GM18873 (cell line): ENCODE measurements at regions not wholly inside any gene's neighbourhood (a gene's known extent, or its start where the extent isn't known, plus 50 kb on each side); places are given as distances from the start of the nearest gene placed in this dataset.

Source experiments
- ATAC-seq: cut with Tn5 transposase; IDR thresholded peaks from one replicate; pipeline ENCODE4 v1.9.1; 2021; ENCODE audit warnings: mild to moderate bottlenecking, moderate library complexity, moderate number of reproducible peaks; ENCODE audit not compliant: unreplicated experiment, low FRiP score

DNA sequence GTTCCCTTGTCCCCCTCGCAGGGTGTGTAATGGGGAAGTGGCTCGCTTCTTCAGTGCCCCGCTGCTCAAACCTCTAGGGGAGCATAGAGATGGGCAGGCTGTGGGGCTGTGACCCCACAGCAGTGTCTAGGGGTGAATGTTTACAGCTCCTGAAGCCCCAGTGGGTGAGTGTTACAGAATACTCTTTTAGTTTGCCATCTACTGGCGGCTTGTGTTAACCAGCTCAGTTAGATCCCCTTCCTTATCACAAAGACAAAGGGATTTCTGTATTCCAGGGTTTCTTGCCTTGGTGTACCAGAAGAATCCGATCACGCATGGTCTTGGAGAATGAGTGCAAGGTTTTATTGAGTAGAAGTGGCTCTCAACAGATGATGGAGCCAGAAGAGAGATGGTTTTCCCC, 108.1 kb upstream of the IQCM start:
- ATAC-seq, result no peak

DNA sequence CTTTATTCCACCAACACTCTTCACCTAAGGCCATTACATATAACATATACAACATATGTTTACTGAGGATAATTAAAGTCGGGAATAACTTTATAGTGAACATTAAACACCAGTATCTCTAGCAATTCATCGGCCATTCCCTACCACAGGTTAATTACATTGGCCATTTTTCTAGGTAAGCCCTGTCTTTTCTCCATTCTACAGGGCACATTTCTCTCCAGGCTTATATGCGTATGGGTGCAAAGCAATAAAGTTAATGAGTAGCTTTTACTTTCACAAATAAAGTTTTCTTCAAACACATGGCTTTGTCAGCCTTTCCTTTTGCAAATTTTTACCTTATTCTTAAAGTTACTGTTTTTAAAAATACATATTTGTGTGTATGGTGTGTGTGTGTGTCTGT, 111.9 kb upstream of the IQCM start:
- ATAC-seq, result no peak

DNA sequence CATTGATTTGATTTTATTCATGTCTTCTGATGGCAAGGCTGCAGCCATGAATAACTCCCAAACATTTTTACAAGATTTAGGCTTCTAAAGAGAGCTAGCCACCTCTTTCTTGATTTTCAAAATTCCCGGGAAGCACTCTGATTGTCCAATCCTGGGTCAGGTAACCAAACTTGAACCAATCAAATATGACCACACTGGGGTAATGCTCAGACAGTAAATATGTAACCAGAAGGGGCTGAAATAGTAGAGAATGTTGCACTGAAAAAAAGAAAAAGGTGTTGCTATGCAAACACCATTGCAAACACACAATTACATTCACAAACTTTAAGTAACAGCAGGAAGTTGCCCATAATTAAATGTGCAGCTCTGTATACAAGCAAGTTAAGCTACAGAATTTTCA, 112.9 kb upstream of the IQCM start:
- no peak for ATAC-seq

DNA sequence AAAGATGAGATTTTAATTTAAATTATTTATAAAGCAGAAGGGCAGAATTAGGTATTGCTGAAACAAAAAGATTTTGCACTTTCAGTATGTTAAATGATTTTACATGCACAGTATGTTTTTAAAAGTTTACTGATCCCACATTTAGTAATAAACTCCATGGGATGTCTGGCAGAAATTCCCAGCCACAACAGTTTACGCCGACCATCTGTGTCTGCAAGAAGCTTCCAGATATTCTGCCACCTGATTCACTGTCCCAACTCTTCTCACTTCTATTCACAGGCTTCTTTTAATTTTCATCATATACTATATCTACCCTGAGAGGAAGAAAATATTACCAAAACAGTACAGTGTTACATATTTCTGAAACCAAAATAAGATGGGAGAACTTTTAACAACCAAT, 115.8 kb upstream of the IQCM start:
- no peak for ATAC-seq

DNA sequence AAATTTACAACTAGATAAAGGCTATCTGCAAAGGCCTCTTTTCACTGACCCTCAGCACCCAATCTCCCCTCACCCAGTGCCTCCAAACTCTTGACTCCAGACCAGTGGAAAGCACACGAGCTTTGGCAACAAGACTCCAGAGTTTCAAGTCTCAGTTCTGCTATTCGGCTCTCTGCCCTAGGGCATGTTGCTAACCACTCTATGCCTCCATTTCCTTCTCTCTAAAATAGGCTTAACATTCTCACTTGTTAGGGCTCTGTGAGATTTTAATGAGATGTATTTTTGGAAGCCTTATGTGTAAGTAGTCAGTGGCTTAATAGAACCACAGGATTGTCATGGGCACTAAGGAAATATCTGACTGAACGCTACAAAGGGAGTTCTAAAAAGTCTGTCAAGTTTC, 116.5 kb upstream of the IQCM start:
- no peak for ATAC-seq

DNA sequence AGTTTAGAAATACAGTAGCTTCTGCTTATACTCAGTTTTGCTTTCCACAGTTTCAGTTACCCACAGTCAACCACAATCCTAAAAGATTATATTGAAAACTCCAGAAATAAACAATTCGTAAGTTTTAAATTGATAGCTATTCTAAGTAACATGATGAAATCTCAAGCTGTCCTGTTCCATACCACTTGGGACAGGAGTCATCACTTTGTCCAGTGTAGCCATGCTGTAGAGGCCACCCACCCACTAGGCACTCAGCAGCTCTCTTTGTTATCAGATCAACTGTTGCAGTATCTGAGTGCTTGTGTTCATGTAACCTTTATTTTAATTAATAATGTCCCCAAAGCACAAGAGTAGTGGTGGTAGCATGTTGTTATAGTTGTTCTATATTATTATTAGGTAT, 117.5 kb upstream of the IQCM start:
- no peak for ATAC-seq

DNA sequence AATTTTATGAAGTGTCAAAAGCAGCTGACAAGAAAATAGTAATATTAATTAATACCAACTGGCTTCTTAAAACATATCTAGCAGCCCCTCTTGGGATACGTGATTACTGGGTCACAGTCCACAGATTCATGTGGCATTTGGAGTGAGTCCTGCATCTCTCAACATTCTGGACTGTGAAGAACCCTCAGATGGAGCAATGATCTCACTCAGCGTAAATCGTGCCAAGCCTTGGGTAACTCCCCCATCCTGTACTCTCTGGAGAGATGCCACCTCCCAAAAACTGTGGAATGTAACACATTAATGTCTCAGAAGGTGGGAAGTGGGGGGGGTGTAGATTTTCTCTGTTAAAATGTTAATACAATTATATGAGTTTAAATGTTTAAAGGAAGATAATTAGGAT, 118.2 kb upstream of the IQCM start:
- no peak for ATAC-seq

DNA sequence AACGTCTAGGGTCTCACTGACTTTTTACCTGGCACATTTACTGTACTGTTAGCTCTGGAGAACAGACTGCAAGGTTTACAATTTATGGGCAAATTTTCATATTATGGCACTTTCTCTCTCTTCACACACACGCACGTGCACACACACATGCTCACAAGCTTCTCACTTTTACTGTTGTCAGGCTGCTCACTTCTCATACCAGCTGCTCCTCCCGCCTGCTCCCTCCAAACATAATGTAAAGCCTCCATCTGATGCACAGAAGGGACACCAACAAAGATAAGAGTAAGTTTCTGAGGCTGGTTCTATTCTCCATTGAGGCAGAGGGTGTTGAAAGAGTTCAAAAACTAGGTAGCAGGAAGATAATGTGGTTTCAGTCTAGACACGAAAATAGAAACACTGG, 128.9 kb upstream of the DCLK2 start:
- ATAC-seq, result no peak

DNA sequence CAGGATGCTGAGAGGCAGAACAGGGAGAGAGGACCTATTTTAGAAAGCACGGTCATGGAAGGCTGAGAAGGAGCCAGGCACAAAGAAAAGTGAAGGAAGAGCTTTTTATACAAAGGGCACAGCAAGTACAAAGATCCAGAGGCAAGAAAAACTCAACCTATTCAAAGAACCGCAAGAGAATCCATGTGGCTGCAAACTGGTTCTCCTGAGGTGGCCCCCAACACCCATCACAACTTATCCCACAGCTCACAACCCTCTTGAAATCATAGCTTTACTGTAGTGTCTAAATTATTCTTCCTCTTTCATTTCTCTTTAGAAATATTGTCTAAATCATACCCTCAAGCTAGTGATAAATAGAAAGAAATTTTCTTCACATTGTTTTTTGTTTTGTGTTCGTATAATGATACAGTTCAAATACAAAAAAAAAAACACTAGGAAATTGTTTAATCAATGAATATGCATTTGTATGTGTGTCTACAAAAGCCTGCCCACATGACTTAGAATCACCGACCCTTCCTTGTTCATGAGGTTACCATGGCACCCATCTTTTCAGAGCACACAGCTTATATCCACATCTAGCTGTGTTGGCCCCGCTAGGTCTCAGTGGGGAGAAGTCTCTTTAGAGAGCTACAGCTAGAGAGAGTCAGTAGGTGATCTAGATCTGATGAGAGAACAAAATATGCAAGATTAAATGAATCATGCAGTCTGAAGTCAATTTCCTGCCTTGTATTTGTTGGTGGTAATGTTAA, 126.9 kb upstream of the DCLK2 start:
- no peak for ATAC-seq

DNA sequence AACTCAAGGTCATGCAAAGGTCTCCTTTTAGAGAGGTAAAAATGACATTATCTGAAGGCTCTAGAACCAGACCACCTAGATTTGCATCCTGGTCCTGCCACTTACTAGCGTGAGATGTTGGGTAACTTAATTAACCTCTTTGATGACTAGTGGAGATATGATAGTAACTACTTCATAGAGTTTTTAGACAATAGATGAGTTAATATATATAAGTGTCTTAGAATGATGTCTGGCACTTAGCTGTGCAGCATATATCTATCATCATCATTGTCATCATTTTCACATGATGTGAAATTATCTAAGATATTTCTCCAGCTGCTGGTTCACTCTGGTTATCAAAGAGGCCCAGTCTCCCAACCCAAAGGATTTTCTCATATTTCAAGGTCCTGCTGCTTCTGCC, 126.1 kb upstream of the DCLK2 start:
- no peak for ATAC-seq

DNA sequence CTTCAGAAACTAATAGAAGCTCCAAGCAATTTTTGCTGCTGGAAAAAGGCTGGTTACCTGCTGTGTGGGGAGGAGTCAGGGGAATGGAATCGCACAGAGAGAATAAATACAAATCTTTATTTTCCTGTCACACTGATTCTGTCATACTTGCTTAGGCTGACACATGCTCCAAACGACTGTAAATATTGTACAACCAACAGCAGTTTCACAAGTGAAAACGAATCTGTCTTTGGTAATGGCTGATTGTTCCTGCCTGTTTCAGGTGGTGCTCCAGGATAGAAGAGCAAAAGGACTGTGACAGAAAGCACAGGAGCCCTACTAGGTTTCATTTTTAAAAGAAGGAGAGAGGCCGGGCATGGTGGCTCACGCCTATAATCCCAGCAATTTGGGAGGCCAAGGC, 125.5 kb upstream of the DCLK2 start:
- no peak for ATAC-seq

DNA sequence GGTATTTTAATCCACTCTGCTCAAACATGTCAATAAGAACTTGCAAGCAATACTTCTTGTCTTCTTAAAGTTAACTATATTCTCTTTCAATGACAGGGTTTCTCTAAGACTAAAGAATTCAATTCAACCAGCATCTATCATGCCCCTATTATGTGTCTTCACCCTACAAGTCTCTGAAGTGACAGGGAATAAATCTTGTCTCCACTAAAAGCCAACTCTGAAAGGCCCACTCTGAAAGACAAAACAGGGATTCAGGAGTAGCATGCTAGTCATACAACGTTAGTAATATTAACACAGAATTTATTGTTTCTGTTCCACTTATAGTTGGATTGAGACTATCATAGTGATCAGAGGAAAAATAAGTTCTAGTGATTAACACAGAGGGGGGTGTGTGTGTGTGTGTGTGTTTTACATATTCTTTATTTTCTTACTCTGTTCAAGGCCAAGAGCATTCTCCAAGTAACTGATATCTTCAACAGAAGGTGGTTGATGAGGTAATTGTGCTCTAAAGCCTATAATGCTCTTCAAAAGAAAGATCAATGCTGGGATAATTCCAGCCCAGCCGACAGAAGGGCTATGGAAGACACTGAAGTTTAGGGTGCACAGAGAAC, 122.4 kb upstream of the DCLK2 start:
- ATAC-seq, result no peak

DNA sequence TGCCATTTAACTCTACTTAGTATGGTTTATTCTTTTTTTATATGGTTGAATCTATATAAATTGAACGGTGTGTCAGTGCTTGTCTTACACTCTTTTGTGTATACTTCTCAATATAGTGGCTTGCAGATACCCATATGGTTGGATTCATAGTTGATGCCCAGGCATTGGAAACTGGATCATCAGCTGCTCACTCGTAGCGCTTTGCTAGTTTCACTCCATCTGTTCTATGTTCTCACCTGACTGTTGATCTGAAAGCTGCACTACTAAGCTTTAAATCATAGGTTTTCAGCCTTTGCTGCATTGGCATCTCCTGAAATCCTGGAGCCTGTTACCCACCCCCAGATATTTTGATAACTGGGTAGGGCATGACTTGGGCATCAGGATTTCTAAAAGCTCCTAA, 121.6 kb upstream of the DCLK2 start:
- ATAC-seq, result no peak

DNA sequence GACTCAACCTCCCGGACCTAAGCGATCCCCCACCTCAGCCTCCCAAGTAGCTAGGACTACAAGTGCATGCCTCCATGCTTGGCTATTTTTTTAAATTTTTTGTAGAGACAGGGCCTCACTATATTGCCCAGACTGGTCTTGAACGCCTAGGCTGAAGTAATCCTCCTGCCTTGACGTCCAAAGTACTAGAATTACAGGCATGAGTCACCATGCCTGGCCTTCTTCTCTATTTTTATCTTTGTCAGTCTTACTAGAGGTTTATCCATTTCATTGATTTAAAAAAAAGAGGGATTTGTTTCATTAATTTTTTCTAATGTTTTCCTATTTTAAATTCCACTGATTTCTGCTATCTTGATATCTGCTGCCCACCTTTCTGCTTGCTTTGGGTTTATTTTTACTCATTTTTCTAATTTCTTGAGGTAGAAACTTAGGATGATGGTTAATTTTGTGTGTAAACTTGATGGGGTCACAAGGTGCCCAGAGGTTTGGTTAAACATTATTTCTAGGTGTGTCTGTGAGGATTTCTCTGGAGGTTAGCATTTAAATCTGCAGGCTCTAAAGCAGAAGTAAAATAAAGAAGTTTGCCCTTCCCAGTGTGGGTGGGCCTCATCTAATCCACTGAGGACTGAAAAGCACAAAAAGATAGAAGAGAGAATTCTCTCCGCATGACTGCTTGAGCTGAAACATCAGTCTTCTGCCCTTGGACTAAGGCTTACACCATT, 116.2 kb upstream of the DCLK2 start:
- ATAC-seq, result no peak

DNA sequence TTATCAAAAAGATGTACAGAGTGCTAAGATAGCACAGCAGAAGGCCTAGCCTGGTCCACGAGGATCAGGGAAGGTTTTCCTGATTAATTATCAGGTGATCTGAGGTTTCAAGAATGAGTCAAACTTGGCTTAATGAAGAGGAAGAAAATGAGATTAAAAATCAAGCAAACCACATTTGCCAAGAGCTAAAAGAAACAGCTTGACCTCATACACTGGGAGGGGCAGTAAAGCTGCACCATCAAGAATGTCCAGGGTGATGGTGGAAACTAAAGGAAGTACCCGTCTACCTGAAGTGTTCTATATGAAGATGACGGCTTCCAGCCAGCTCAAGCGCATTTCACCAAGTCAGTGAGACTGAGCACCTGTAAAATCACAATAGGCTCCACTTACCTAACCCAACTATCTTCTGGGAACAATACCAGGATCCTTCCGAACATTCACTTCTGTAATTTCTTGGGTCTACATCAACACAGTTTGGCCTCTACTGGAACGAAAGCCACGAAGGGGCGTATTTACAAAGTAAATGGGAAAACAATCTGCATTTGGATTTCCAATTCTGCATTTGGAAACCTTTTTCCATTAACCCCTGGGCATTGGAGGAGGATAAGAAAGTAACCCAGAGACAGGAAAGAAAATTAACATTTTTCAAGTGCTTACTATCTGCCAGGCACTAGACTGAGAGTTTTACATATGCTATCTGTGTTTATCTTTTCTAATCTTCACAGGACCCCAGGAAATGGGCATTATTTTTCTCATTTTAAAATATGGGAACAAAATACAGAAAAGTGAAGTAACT, 114.0 kb upstream of the DCLK2 start:
- ATAC-seq, result no peak

DNA sequence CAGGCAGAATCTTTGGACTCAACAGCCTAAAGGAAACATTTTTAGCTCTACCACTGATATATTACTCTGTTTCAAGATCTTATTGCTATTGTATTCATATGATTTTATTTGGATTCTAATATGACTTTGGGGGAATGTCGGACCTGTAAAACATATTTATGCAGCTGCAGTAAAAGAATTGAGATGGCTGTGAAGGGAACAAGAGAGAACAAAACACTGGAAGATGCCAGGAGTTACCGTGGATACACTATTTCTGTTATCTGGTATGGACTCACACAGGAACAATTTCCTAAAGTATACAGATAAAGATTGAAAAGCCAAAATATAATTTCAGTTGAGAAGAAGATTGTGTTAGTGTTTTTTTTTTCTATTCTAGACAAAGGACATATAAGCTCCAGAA, 113.0 kb upstream of the DCLK2 start:
- no peak for ATAC-seq

DNA sequence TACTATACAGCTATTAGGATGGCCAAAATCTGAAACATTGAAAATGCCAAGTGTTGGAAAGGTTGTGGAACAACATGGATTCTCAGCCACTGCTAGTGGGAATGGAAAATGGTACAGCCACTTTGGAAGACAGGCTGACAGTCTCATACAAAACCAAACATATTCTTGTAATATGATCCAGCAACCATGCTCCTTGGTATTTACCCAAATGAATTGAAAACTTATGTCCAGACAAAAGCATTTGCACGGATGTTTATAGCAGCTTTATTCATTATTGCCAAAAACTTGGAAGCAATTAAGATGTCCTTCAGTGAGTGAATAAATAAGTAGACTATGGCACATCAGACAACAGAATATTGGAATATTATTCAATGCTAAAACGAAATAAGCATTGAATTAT, 105.8 kb upstream of the DCLK2 start:
- no peak for ATAC-seq

DNA sequence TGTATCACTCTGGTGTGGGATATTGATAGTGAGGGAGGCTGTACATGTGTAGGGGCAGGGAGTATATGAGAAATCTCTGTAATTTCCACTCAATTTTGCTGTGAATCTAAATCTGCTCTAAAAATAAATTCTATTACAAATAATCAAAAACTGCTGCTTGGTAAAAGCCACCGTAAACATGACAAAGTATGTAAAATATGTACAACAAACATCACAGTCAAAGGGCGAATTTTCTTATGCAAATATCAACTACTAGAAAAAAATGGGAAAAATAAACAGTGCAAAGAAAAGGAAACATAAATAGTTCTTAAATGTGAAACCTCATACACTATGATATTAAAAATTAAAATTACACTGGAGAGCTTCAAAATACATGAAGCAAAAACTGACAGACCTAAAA, 105.1 kb upstream of the DCLK2 start:
- ATAC-seq, result no peak

DNA sequence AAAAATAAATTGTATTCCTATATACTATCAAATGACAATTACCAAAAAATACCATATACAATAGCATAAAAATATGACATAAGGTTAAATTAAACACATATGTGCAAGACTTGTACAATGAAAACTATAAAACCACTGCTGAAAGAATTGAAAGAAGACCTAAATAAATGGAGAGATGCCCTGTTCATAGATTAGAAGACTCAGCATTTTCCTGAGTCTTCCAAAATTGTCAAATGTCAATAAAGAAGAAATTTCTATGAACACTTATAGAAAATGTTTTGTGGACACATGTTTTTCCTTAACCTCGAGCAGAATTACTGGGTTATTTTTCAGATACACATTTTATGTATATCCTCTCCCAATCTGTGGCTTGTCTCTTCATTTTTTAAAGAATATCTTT, 103.1 kb upstream of the DCLK2 start:
- no peak for ATAC-seq

DNA sequence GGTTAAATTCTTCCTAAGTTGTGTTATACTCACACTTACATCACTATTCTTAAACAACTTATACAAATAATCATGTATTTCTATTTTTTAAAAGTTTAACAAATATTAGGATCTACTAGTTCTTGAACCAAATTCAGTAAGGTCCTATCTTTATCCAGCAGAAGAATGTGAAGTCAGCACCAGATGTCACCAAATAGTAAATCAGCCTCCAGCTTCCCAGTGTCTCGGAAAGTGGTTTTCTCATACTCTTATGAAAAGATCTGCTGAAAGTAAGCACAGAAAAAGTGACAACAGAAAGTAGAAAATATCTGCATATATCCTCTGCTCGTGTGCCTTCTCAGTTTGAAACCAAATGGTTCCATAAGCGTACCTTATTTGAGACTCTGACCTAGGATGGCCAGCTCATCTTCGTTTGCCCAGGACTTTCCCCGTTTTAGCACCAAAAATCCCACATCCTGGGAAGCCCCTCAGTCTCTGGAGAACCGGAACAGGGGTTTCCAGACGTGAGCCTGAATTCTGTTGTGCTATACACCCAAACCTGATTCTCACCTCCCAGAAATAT, 98.0 kb upstream of the DCLK2 start:
- ATAC-seq, result no peak

DNA sequence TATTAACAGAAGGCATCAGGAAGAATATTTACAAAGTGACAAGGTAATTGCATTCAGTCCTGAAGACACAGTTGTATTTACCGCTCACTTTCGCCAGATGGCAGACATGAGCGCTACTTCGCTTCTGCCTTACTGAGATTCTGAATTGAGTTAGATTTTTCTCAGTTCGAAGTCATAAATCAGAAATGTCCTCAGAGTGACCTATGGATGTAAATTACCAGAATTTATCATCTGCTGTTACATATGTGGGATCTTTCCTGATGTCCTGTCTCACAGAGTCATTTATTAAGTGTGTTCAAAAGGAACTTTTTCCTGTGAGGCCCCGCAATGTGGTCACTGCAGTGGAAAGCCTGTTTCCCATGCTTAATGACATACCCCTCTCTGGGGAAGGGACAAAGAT, 97.3 kb upstream of the DCLK2 start:
- no peak for ATAC-seq
